OCI-M2 (cell line): ENCODE measurements at regions not wholly inside any gene's neighbourhood (a gene's known extent, or its start where the extent isn't known, plus 50 kb on each side); places are given as distances from the start of the nearest gene placed in this dataset.
"Not testable (repeated sequence)": the region's sequence is repeated elsewhere in the genome, so short reads cannot be mapped to it uniquely, and the experiment has no call there.

Source experiments
- DNase-seq: peaks from one replicate; lab custom pipeline; 2025; ENCODE audit not compliant: unreplicated experiment; lab: John Stamatoyannopoulos, UW

DNA sequence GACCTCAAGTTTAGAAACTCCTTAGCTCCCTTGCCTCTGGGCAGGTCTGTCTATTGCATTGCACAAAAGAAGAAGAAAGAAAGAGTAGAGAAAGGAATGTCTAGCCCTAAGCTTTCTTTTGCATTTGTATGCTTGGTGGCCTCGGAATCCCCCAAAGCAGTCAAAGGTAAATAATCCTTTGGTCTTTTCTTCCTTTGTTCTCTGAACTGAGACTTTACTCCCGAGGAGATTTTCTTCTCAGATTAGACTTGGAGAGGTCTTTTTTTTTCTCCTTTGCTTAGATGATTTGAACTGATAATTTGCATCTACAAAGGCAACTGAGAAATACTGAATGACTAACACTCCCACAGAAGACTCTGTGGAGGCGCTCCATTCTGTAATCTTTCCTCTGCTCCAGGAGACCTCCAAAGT, 93.2 kb downstream of the AKR1D1 start:
- DNase-seq: no peak

DNA sequence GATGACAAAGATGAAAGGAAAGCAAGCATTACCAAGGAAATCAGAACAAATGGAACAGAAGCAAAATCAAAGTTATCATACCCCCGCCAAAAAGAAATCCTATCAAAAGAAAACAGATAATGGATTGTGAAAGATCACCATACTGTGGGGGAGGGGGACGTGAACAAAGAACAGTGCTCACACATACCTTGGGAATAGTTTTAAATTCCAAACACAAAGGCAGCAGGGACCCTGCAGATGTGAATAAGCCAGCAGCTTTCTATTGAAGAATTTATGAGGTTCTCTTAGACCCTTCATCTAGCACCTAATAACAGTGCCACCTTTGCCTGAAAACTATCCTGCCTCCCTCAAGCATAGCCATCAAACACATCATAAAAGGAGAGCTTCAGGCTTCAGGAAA, 94.0 kb downstream of the AKR1D1 start:
- DNase-seq: no peak

DNA sequence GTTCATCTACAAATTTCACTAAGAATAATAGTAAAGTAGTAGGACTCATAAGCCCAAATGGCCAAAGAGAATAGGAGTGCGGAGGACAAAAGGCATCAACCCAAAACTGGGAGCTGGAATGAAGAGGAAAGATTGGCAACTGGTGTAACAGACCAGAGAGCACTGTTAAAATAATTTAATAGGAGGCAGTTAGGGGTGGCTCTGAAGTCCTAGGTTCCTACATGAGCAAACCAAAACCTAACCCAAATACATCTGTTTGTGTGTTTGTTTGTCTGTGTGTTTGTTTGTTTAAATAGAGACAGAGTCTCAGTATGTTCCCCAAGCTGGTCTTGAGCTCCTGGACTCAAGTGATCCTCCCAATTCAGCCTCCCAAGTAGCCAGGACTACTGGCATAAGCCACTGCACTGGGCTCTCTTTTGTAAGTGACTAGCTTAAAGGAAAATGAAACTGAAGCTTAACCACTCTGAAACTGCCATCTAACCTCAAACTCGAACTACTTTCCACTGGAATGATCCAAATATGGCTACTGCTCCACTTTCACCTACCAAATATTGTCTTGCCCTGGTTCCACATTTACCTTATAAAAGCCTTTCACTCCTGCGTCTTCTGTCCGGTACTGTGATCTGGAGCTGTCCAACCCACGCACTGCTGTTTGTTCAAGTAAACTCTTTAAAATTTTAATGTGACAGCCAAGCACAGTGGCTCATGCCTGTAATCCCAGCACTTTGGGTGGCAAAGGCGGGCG, 94.9 kb downstream of the AKR1D1 start:
- DNase-seq: no peak

DNA sequence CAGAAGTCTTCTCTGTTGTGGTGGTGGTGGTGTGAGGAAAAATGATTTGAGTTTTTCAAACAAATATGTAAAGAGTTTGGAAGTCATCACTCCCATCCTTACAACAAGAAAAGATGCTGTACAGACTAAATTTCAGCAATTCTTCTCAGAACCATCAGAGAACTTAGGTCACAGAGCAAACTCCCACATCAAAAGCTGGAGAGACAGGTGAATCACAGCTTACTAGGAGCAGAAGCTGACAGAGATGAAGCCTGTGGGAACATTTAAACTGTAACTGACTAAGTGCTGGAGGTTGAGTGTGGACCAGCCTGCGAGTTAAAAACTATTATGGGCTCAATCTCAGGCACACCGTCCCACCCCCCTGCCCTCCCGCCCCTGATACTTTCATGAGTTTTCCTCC, 97.3 kb downstream of the AKR1D1 start:
- no peak for DNase-seq

DNA sequence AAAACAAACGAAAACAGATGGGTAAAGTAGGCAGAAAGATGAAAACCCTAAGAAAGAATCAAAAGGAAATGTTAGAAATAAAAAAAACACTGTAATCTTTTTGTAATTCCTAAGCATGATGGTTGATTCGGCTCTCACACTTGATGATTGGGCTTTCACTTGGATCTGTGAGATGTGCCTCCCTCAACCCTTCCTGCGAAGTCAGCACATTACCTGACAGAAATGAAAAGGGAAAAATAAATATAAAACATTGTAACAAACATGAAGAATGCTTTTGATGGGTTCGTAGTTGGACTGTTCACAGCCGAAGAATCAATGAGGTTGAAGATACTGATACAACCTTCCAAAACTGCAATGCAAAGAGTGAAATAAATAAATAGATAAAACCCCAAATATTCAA, 99.8 kb downstream of the AKR1D1 start:
- no peak for DNase-seq

DNA sequence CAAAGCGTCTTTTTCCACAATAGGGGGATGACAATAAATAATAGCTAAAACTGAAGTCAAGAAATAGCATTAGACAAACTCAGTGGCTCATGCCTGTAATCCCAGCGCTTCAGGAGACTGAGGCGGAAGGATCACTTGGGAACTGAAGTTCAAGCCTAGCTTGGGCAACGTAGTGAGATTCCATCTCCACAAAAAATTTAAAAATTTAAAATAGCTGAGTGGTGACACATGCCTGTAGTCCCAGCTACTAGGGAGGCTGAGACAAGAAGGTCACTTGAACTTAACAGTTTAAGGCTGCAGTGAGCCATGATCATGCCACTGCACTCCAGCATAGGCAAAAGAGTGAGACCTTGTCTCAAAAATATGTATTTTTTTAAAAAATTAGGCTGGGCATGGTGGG, 107.9 kb downstream of the AKR1D1 start:
- DNase-seq: no peak

DNA sequence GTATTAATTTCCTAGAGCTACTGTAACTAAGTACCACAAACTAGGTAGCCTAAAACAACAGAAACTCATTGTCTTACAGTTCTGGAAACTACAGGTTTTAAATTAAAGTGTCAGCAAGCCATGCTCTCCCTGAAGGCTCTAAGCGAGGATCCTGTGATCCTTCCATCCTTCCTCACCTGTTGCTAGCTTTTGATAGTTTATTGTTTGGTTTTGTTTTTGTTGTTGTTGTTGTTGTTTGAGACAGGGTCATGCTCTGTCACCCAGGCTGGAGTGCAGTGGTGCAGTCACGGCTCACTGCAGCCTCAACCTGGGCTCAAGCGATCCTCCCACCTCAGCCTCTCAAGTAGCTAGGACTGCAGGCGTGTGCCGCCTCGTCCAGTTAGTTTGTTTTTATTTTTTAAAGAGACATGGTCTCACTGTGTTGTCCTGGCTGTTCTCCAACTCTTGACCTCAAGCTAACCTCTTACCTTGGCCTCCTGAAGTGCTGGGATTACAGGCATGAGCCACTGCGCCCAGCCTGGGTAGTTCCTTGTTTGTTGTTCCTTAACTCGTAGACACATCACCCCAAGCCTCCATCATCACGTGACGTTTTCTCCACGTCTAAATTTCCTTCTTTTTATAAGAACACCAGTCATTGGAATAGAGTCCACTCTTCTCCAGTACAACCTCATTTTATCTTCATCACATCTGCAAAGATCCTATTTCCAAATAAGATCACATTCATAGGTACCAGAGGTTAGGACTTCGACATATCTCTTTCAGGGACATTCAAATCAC, 109.1 kb downstream of the AKR1D1 start:
- no peak for DNase-seq

DNA sequence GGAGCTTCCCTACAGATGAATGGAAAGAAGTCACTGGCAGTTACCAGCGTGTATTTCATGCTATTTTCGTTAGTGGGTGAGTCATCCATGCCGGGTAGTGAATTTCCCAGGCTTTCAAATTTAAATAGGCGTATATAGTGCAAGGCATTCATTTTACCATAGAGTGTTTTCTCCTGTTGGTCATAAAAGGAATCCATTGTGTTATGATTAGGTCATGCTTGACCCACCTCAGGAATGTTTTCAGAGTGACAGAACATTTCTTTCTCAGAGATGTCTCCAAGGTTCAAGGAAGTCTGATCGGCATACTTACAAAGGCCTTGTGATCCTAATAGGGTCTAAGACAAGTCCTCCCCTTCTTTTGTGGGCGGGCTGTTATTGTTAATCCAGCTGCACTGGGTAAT, 110.7 kb downstream of the AKR1D1 start:
- DNase-seq: no peak

DNA sequence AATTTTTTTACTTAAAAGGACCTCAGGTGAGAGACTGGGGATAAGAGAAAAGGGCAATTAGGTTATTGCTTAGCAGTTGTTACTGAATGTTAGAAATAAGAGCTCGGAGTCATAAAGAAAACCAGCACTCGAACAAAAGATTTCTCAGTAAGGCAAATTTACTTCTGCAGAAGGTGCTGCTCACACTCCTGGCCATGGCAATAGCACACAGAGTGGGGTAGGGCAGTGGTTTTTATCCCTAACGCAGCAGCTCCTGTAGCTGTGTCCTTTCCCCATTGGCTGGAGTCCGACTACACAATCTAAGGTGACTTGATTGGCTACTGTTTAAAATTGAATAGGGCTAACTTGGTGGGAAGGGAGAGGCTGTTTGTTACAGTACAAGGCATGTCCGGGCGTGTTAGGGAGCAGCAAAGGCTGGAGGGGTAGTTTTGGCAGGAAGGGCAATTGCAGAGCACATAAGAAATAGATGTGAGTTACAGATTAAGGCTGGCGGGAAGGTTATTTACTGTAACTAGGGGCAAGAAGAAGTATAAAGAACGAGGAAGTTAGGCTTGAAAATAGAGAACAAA, 112.1 kb downstream of the AKR1D1 start:
- no peak for DNase-seq

DNA sequence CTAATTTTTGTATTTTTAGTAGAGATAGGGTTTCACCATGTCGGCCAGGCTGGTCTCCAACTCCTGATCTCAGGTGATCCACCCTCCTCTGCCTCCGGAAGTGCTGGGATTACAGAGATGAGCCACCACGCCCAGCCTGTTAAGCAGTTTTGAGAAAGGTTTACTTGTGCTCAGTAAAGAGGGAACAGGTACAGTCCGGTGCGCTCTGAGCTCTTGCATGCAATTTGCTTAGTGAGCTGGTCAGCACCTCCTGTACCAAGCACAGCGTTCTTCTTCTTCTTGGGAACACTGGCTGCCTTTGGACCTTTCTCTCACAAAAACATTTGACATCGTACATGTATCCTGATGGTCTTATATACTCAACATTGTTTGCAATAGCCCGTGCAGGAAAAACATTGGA, 118.3 kb downstream of the AKR1D1 start:
- DNase-seq: no peak

DNA sequence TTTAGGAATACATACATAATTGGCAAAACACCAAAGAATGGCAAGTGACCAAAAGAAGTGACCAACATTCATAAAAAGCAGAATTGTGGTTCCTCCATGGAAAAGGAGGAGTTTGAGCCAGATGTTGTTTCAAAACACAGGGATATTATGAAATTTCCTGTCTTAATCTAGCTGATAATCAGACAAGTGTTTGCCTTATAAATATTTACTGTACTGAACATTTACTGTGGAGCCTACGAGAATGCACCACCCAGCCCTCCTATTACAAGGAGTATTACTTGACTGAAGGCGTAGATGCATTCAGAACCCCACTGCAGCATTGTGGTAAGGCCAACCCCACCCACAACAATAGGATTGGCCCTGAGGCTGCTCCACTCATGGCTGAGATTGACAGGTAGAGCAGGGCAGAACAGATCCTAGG, 118.9 kb downstream of the AKR1D1 start:
- DNase-seq: no peak

DNA sequence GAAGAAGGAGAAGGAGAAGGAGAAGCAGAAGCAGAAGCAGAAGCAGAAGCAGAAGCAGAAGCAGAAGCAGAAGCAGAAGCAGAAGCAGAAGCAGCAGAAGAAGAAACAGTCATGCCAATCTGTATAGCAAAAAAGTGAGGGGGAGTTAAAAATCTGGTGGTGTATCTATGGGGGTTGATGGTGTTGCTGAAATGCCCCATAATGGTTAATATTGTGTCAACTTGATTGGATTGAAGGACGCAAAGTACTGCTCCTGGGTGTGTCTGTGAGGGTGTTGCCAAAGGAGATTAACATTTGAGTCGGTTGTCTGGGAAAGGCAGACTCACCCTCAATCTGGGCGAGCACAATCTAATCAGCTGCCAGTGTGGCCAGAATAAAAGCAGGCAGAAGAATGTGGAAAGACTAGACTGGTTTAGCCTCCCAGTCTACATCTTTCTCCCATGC, 120.3 kb downstream of the AKR1D1 start:
- DNase-seq: not testable (repeated sequence)

DNA sequence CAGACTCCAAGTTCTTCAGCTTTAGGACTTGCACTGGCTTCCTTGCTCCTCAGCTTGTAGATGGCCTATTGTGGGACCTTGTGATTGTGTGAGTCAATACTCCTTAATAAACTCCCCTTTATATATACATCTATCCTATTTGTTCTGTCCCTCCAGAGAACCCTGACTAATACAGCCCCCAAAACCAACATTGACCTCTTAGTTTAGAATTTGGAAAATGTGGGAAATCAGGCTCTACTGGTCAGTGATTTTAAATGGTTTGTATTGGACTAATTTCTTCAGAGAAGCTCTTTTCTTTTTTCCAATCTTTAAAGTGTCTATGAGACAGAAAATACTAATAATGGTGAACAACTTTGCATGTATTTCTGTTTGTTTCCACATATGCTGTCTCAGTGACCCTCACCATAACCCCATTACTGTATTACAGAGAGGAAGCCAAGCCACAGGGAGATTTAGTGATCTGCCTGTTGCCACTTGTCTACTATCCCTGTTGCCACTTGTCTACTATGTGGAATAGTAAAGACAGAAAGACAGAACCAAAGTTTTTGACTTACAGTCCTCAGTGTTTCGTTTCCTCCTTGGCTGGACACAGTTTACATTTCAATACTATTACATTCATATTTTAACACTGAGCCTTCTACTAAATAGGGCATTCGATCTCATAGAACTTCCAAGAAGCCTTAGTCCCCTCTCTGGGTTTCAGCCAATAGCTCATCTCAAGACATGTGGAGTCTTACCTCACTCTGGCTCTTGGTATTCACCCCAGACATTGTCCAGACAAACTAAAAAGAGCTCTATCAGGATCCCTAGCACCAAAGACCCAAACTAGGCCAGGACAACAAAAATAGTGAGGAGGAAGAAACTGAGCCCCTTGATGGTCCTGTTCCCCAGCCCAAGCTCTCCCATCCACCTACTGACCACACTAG, 121.0 kb downstream of the AKR1D1 start:
- no peak for DNase-seq

DNA sequence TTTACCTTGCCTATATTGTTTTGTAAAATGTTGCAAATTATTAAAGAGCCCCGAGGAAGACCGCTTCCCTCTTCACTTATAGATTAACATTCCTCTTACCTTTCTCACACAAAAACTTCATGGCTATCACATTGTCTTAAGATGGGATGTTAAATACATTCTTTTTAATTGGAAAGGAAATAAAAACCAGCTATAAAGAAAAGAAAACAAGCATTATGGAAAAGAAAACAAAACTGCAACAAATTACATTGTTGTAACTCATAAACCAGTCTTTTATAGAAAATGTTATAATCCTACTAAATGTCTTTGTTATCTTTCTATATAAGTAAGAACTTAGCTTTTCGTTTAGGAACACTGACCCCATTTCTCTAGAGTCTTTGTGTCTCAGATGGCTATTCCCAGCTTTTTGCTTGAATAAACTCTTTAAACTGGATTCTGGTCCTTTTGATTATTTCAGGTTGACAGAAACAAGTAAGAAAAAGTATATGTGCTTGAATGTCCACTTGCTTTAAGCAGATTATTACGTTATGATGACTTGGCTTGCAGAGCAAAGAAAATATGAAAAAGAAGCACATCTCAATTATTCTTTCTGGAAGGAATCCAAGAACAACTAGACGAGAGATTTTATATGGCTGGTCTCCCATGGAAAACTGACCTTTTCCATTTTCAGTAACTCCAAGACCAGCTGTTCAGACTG, 128.2 kb downstream of the AKR1D1 start:
- no peak for DNase-seq

DNA sequence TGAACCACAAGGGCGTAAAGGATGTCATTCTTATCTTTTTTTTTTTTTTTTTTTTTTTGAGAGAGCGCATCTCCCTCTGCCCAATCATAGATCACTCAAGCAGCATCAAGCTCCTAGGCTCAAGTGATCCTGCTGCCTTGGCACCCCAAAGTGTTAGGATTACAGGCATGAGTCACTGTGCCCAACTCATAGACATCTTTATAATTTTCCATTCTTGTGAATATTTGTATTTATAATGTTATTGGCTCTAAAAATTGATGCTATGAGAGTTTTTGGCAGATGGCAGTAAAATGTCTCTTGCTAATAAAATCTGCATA, 128.7 kb downstream of the AKR1D1 start:
- DNase-seq: no peak

DNA sequence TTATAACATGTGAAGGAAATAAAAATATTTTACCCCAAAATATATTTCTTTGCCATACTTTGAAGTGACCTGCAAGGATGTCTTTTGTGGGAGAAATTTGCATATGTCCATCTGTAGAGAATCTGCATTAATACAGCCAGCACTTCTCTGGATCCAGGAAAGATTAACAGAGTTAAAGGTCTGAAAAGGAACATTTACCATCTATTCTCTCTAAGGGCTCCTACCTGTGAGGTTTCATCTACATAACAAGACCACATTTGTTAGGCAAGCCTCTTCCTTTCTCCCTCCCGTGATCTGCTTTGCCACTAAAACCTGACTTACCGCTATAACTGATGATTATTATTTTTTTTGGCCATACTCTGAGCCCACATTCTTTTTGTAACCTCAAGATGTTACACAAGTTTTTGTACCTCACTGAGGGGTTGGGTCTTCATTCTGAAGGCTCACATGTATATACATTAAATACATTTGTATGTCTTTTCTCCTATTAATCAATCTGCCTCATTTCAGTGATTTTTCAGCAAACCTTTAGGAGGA, 129.4 kb downstream of the AKR1D1 start:
- DNase-seq: no peak

DNA sequence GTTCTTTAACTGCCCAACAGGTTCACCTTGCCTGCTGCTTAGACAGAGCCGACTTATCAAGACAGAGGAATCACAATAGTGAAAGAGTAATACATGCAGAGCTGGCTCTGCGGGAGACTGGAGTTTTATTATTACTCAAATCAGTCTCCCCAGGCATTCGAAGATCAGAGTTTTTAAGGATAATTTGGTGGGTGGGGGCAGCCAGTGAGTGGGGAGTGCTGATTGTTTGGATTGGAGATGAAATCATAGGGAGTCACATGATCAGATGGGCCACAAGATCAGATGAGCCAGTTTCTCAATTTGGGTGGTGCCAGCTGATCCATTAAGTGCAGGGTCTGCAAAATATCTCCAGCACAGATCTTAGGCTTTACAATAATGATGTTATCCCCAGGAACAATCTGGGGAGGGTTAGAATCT, 131.3 kb downstream of the AKR1D1 start:
- no peak for DNase-seq

DNA sequence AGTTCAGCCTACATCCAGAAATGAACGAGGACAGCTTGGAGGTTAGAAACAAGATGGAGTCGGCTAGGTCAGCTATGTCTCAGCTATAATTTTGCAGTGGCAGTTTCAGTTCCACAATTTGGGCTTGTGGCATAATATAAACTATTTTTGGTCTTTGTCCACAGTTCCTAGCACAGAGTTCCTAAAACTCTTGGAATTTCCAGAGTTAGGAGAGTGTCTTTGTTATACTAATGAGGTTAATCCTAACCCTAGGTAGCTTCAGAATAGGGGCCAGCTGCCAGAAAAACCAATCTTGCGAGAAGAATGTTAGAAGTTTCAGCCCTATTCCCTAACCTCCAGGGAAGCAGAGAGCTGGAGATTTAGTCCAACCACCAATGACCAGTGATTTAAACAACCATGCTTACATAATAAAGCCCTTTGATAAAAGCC, 131.9 kb downstream of the AKR1D1 start:
- DNase-seq: no peak

DNA sequence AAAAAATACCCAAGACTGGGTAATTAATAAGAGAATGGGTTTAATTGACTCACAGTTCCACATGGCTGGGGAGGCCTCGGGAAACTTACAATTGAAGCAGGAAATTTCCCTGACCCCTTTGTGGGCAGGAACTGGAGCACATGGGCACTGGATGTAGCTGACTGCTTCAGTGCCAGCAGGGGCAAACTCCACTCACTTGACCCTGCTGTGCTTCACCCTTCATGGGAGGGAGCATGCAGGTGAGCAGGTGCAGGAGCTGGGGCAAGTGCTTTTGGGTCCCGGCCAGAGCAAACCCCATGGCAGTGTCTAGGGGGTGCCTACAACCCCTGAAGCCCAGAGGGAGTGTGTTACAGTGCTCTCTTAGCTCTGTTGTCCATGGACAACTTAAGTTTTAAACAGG, 132.6 kb downstream of the AKR1D1 start:
- DNase-seq: no peak

DNA sequence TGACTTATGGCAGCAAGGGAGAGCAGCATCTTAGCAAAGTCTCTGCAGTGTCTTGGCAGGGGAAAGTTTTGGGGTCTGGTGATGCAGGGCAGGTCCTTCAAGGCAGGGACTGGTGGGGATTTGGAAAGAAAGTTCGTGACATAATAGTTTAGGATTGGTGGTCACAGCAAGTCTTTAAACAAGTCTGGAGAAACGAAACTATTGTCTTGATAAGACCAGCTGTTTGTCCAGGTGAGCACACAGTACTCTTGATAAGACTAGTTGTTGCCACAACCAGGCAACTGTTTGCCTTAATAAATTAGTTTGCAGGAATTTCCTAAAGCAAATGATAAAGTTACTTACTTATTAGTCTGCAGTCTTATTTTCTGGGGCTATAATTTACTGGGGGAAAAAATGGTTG, 136.1 kb downstream of the AKR1D1 start:
- no peak for DNase-seq
